Activated CD4-positive, alpha-beta T cell treated with anti-CD3 and anti-CD28 coated beads for 36 hours (primary cell): ENCODE measurements at regions not wholly inside any gene's neighbourhood (a gene's known extent, or its start where the extent isn't known, plus 50 kb on each side); places are given as distances from the start of the nearest gene placed in this dataset.
"Not testable (repeated sequence)": the region's sequence is repeated elsewhere in the genome, so short reads cannot be mapped to it uniquely, and the experiment has no call there.

Source experiments
- ATAC-seq: fragments of 200-7000 bp; cut with Tn5 transposase; one replicate; pipeline ENCODE4 v1.10.0; 2021; ENCODE audit warnings: mild to moderate bottlenecking, moderate library complexity
- CTCF ChIA-PET: fragments of 350-600 bp; sonication (Branson Sonifier 250); formaldehyde crosslinking; loops from one replicate; lab custom pipeline; 2021; ENCODE audit warnings: antibody characterized with exemption; lab: Charles Lee
- POLR2A ChIA-PET: fragments of 350-600 bp; sonication (Branson Sonifier 250); formaldehyde crosslinking; loops from one replicate; lab custom pipeline; 2021; ENCODE audit warnings: antibody characterized with exemption, inconsistent platforms; lab: Charles Lee
- DNase-seq: peaks from one replicate; pipeline ENCODE4 v3.0.0-alpha.2; 2020
- H3K27ac Mint-ChIP-seq: one replicate; pipeline ENCODE4 v1.8.0; 2021; ENCODE audit warnings: mixed read lengths
- H3K27me3 Mint-ChIP-seq: one replicate; pipeline ENCODE4 v1.8.0; 2021; ENCODE audit warnings: mixed read lengths
- H3K36me3 Mint-ChIP-seq: one replicate; pipeline ENCODE4 v1.8.0; 2021; ENCODE audit warnings: low read depth, mixed read lengths
- H3K4me1 Mint-ChIP-seq: one replicate; pipeline ENCODE4 v1.8.0; 2021; ENCODE audit warnings: mixed read lengths
- H3K4me3 Mint-ChIP-seq: one replicate; pipeline ENCODE4 v1.8.0; 2021; ENCODE audit warnings: mild to moderate bottlenecking, moderate library complexity, mixed read lengths
- H3K9me3 Mint-ChIP-seq: one replicate; pipeline ENCODE4 v1.8.0; 2021; ENCODE audit warnings: low read depth, mixed read lengths
- intact Hi-C, 2 experiments: fragments of 100-400 bp; cut with DNase I in 1 of 2; cut with micrococcal nuclease in 1 of 2; formaldehyde crosslinking; loops; one replicate each; pipeline versions ENCODE4 v1.14.2 to v1.15.1; 2022 to 2024; cut with DNase I, micrococcal nuclease

DNA sequence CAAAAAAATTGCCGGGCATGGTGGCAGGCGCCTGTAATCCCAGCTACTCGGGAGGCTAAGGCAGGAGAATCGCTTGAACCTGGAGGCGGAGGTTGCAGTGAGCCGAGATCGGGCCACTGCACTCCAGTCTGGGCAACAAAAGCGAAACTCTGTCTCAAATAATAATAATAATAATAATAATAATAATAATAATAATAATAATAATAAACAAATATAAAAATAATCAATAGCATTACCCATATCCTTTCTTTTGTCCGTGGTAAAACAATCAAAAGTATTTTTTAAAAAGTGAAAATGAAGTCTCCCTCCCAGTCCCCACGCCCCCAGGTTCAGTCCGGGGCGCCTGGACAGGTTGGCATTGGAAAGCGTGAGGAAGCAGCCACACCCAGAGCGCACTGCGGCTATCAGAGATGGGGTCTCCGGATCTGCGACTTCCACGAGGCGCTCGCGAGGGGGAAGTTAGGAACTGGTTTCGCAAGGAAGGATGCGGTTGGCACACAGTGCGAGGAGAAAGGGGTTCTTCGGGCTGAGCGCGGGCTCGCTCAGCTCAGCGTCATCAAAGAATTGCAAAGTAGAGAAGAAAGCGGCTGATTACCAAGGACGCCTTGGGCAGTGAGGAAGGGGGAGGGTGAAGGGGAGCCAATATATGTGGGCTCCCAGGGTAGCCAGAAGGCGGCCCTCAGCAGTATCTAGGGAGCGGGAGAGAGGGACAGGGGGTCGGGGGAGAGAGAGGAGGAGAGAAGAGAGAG, 69.5 kb upstream of the EPHB3 start:
- H3K9me3 Mint-ChIP-seq, result no peaks in the 10 kb centered on the region
- peaks cover 42% of the 10 kb centered on the region for H3K27me3 Mint-ChIP-seq
- POLR2A ChIA-PET, result interaction anchor here (0.6 kb wide), 1 partner anchor 166 kb away, joined by 4 read pairs; no protein-coding TSS in a partner anchor
- DNase-seq (no peak), ATAC-seq (no peak)
- intact Hi-C loops, result no loop called here
- H3K4me1 Mint-ChIP-seq, result peaks cover 5% of the 10 kb centered on the region
- no peak overlapping the region for H3K27ac Mint-ChIP-seq
- CTCF ChIA-PET, result interaction anchor here (1.0 kb wide), 1 partner anchor 17 kb away, joined by 3 read pairs; no protein-coding TSS in a partner anchor
- no peaks in the 10 kb centered on the region for H3K36me3 Mint-ChIP-seq
- peak overlapping the region; percentile 27 for H3K4me3 Mint-ChIP-seq

DNA sequence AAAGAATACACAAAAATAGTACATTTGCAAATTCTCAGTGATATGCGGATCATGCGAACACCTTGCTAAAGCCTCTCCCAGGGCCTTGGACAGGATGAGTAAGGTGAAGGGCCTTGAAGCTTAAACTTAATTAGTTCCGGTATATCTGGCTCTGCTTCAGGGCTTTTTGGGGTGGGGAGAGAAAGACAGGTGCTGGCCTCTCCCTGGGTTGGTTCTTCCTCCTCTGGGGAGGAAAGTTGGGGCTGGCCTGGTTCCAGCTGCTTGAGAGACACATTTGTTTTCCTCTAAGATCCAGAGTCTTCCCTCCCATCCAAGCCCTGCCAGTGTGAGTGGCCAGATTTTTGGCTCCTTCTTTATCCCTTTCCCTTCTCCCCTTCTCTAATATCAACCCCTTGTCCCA, 64.7 kb upstream of the EPHB3 start:
- intact Hi-C loops, result no loop called here
- Mint-ChIP-seq H3K9me3 (peaks cover under 1% of the 10 kb centered on the region), H3K27ac (no peak overlapping the region), H3K4me3 (no peak overlapping the region), H3K27me3 (peaks cover 46% of the 10 kb centered on the region), H3K4me1 (peaks cover 5% of the 10 kb centered on the region), H3K36me3 (no peaks in the 10 kb centered on the region)
- DNase-seq, result no peak
- ChIA-PET CTCF (no interaction called here), POLR2A (no interaction called here)
- ATAC-seq, result no peak

DNA sequence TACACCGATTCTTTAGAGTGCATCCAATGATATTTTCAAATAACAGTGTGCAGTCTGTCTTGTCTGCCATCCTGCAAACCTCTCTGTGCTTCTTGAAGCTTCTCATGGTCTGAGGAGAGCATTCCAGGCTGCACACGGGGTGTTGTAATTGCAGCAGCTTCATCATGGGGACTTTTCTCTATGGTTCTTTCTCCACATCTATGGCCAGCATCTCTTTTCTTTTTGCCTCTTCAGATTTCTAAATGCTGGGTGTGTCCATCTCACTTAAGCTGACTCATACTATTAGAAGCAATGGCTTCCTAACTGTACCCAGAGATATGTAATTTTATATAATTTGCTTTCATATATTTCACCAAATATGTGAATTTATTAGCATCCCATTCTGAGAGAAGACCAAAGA, 63.8 kb upstream of the EPHB3 start:
- ChIA-PET CTCF (interaction anchor here (0.8 kb wide), 1 partner anchor 27 kb away, joined by 4 read pairs; no protein-coding TSS in a partner anchor), POLR2A (no interaction called here)
- Mint-ChIP-seq H3K27ac (no peak overlapping the region), H3K27me3 (peaks cover 45% of the 10 kb centered on the region), H3K36me3 (peaks cover 2% of the 10 kb centered on the region), H3K4me1 (no peaks in the 10 kb centered on the region), H3K9me3 (peaks cover 5% of the 10 kb centered on the region), H3K4me3 (no peak overlapping the region)
- ATAC-seq (no peak), DNase-seq (no peak)
- intact Hi-C loops, result no loop called here

DNA sequence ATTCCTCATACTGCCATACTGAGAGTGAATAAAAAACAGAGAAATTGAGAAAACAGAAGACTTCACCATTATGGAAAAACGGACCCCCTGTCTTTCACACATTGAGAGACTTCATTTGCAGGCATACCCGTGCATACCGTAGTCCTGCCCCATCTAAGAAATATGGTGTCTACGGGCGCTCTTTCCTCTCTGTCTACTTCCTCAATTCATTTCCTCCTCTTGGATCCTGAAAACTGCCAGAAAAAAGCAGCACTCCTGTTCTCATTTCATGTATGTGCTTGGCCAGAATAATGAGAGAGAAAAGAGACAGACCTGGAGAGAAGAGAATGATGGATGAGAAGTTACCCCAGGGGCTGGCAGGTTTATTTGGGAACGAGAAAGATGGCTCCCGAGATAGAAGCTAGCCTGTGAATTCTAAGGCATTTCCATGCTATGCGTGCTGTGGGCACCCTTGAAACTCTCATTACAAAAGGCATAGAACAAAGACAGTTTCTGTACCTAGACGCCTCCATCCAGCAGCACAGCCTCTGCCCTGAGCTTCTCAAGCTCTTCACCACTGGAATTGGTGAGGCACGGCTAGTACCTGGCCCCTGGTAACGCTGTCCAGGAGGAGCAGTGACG, 62.5 kb upstream of the EPHB3 start:
- ATAC-seq, result no peak
- Mint-ChIP-seq H3K36me3 (peaks cover 2% of the 10 kb centered on the region), H3K4me1 (no peaks in the 10 kb centered on the region), H3K27ac (no peak overlapping the region), H3K4me3 (no peak overlapping the region), H3K9me3 (peaks cover 5% of the 10 kb centered on the region), H3K27me3 (peaks cover 35% of the 10 kb centered on the region)
- ChIA-PET CTCF (interaction anchor here (1.3 kb wide), 1 partner anchor 8 kb away, joined by 6 read pairs; no protein-coding TSS in a partner anchor), POLR2A (no interaction called here)
- DNase-seq, result no peak
- intact Hi-C loops, result no loop called here

- H3K36me3 Mint-ChIP-seq, result peaks cover 2% of the 10 kb centered on the region
- H3K9me3 Mint-ChIP-seq, result peaks cover 5% of the 10 kb centered on the region
- intact Hi-C loops, result no loop called here
- no peak overlapping the region for H3K4me3 Mint-ChIP-seq
- CTCF ChIA-PET, result no interaction called here
- H3K27me3 Mint-ChIP-seq, result peaks cover 33% of the 10 kb centered on the region
- no peaks in the 10 kb centered on the region for H3K4me1 Mint-ChIP-seq
- ATAC-seq (no peak), DNase-seq (no peak)
- POLR2A ChIA-PET, result no interaction called here
- no peak overlapping the region for H3K27ac Mint-ChIP-seq
Observed at GRCh38 chr3:184500344-184500923, 61.2 kb upstream of the EPHB3 start.

DNA sequence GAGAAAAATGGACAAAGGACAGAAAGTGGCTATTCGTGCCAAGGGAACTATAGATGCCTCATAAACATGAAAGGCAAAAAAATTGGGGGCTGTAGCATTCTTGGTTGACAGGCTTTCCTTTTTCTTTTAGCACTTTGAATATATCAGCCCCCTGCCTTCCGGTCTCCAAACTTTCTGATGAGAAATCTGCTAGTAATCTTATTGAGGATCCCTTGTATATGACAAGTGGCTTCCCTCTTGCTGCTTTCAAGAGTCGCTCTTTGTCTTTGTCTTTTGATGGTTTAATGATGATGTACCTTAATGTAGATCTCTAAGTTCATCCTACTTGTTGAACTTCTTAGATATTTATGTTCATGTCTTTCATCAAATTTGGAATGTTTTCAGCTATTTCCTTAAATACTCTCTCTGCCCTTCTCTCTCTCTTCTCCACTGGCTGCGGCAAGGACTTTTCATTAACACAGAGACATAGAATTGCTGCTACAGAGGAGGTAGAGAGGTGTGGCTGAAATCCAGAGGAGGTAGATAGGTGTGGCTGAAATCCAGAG, 59.4 kb upstream of the EPHB3 start:
- H3K4me3 Mint-ChIP-seq, result no peak overlapping the region
- H3K36me3 Mint-ChIP-seq, result peaks cover 2% of the 10 kb centered on the region
- intact Hi-C loops, result no loop called here
- ATAC-seq, result no peak
- no peaks in the 10 kb centered on the region for H3K4me1 Mint-ChIP-seq
- peaks cover 28% of the 10 kb centered on the region for H3K27me3 Mint-ChIP-seq
- DNase-seq, result no peak
- ChIA-PET CTCF (interaction anchor here (0.6 kb wide), 1 partner anchor 27 kb away, joined by 3 read pairs; no protein-coding TSS in a partner anchor), POLR2A (no interaction called here)
- H3K27ac Mint-ChIP-seq, result no peak overlapping the region
- H3K9me3 Mint-ChIP-seq, result peaks cover 5% of the 10 kb centered on the region

DNA sequence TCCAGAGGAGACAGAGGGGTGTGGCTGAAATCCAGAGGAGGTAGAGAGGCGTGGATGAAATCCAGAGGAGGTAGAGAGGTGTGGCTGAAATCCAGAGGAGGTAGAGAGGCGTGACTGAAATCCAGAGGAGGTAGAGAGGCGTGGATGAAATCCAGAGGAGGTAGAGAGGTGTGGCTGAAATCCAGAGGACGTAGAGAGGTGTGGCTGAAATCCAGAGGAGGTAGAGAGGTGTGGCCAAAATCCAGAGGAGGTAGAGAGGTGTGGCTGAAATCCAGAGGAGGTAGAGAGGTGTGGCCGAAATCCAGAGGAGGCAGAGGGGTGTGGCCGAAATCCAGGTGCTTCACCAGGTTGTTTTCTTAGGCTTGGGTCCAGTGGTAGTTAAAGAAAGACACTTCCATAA, 58.7 kb upstream of the EPHB3 start:
- intact Hi-C loops, H3K9me3 Mint-ChIP-seq, H3K4me3 Mint-ChIP-seq, ATAC-seq, DNase-seq, H3K4me1 Mint-ChIP-seq, H3K27ac Mint-ChIP-seq, H3K36me3 Mint-ChIP-seq, POLR2A ChIA-PET: not testable (repeated sequence)
- peaks cover 26% of the 10 kb centered on the region for H3K27me3 Mint-ChIP-seq
- CTCF ChIA-PET, result interaction anchor here (1.0 kb wide), 2 partner anchors 9 to 11 kb away, joined by 4 to 5 read pairs; no protein-coding TSS in a partner anchor

- ChIA-PET CTCF (interaction anchor here (1.0 to 1.5 kb wide), 4 partner anchors 8 to 47 kb away, joined by 3 to 5 read pairs (median 4); no protein-coding TSS in a partner anchor), POLR2A (no interaction called here)
- H3K27me3 Mint-ChIP-seq, result peaks cover 21% of the 10 kb centered on the region
- H3K9me3 Mint-ChIP-seq, result peaks cover 5% of the 10 kb centered on the region
- no peak for DNase-seq
- intact Hi-C loops, result no loop called here
- no peak for ATAC-seq
- H3K36me3 Mint-ChIP-seq, result peaks cover 2% of the 10 kb centered on the region
- H3K4me3 Mint-ChIP-seq, result no peak overlapping the region
- no peak overlapping the region for H3K27ac Mint-ChIP-seq
- H3K4me1 Mint-ChIP-seq, result no peaks in the 10 kb centered on the region
Observed at GRCh38 chr3:184503647-184504046, 57.9 kb upstream of the EPHB3 start.

DNA sequence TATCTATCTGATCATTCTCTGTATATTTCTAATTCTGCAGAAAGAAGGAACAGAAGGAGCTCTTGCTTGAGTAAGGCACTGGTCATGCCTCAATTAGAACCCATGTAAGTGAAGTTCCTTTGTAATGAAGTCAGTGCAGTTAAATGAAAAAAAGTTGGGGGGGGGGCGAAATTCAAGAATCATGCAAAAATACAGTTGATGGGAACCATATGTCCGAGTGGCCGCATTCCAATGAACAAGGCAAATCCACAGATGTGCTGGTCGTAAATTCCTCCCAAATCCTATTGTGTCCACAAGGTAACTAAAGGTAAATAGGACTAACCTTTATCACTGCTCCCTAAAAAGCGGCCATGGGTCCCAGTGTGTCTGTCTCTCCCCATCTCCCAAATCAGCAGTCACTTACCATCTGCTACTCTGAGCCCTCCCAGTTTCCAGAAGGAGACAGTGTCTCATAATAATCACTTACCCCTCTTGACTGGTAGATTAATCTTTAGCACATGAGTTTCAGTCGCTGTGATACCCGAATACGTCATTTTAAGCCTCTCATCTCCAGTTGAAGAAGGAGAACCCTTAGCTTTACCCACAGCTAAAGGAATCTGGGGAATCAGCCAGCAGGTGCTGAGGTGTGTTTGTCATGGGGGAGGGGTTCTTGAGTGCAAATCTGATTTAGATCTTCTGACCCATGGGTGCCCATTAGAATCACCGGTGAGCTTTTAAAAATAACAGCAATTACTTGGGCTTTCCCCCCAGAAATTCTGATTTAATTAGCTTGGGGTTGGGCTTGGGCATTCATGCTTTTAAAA, 56.3 kb upstream of the EPHB3 start:
- ATAC-seq (no peak), DNase-seq (no peak)
- ChIA-PET POLR2A (no interaction called here), CTCF (interaction anchor here (0.6 kb wide), 1 partner anchor 153 kb away, joined by 3 read pairs; no protein-coding TSS in a partner anchor)
- peaks cover 11% of the 10 kb centered on the region for H3K27me3 Mint-ChIP-seq
- intact Hi-C loops, result no loop called here
- H3K4me1 Mint-ChIP-seq, result no peaks in the 10 kb centered on the region
- peaks cover 2% of the 10 kb centered on the region for H3K36me3 Mint-ChIP-seq
- H3K27ac Mint-ChIP-seq, result no peak overlapping the region
- no peak overlapping the region for H3K4me3 Mint-ChIP-seq
- H3K9me3 Mint-ChIP-seq, result peaks cover 5% of the 10 kb centered on the region

DNA sequence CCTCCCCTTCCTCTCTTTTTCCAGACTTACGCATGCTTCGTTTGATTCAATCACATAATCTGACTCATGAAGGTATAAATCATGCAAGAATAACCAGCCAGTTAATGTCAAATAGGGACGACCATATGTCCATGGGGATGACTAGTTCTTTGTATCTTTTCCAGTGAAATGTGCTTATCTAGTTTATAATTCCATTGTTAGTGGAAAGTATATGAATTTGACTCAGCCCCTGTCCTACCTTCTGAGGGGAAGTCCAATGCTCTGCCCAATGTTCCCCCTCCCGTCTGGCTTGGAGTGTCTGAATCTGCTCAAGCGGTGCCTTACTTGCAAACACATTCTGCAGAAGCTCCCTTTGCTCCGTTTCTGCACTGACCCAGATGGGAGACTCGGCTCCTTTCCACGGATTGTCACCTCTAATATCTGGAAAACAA, 55.0 kb upstream of the EPHB3 start:
- H3K27ac Mint-ChIP-seq, result no peak overlapping the region
- ATAC-seq (no peak), DNase-seq (no peak)
- peaks cover 2% of the 10 kb centered on the region for H3K36me3 Mint-ChIP-seq
- POLR2A ChIA-PET, result no interaction called here
- intact Hi-C loops, result no loop called here
- no peak overlapping the region for H3K4me3 Mint-ChIP-seq
- peaks cover 13% of the 10 kb centered on the region for H3K27me3 Mint-ChIP-seq
- H3K9me3 Mint-ChIP-seq, result peaks cover 5% of the 10 kb centered on the region
- CTCF ChIA-PET, result interaction anchor here (0.6 kb wide), 1 partner anchor 55 kb away, joined by 3 read pairs; the partner anchor contains the start of gene EPHB3
- H3K4me1 Mint-ChIP-seq, result no peaks in the 10 kb centered on the region

DNA sequence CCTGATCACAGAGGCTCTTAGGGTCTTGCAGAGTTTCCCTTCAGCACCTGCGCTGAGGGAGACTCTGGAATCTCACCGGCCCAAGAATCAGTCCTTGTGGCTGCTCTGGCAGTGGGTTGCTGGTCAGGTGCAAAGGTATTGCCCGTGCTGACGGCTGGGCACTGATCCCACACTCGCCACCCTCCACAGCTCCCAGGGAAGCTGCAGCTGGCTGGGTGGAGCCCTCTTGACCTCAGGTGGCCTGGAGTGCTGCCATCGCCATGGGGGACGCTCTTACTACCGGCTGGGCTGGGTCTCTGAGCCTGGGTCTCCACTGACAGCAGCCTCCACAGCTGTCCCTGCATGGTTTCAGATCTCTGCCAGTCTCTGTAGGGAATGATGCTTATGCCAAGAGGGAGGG, 52.6 kb upstream of the EPHB3 start:
- Mint-ChIP-seq H3K27ac (no peak overlapping the region), H3K9me3 (no peaks in the 10 kb centered on the region), H3K36me3 (no peaks in the 10 kb centered on the region), H3K27me3 (peaks cover 26% of the 10 kb centered on the region), H3K4me3 (no peak overlapping the region), H3K4me1 (peaks cover 5% of the 10 kb centered on the region)
- POLR2A ChIA-PET, result no interaction called here
- no peak for ATAC-seq
- CTCF ChIA-PET, result interaction anchor here (0.6 to 1.0 kb wide), 2 partner anchors 12 to 21 kb away, joined by 4 to 5 read pairs; no protein-coding TSS in a partner anchor
- intact Hi-C loops, result no loop called here
- DNase-seq, result no peak
